Mucosa of stomach (tissue), 1 donor: ENCODE measurements at regions not wholly inside any gene's neighbourhood (a gene's known extent, or its start where the extent isn't known, plus 50 kb on each side); places are given as distances from the start of the nearest gene placed in this dataset.

Source experiments
- H3K27me3 ChIP-seq: one replicate; pipeline ENCODE4 v1.7.0; 2013; ENCODE audit warnings: mild to moderate bottlenecking, low read length; ENCODE audit not compliant: control insufficient read depth, insufficient read depth
- H3K36me3 ChIP-seq: one replicate; pipeline ENCODE4 v1.7.0; 2013; ENCODE audit warnings: low read length; ENCODE audit not compliant: control insufficient read depth, insufficient read depth
- H3K4me1 ChIP-seq: one replicate; pipeline ENCODE4 v1.7.0; 2013; ENCODE audit warnings: mild to moderate bottlenecking, low read length; ENCODE audit not compliant: control insufficient read depth, insufficient read depth
- H3K4me3 ChIP-seq: one replicate; pipeline ENCODE4 v1.7.0; 2013; ENCODE audit warnings: low read length
- H3K9ac ChIP-seq: one replicate; pipeline ENCODE4 v1.7.0; 2013; ENCODE audit warnings: mild to moderate bottlenecking, low read length, moderate library complexity
- H3K9me3 ChIP-seq: one replicate; pipeline ENCODE4 v1.7.0; 2013; ENCODE audit warnings: mild to moderate bottlenecking, low read length, moderate library complexity; ENCODE audit not compliant: control insufficient read depth
- donor health status: Pancreatic carcinoma.

GRCh38 chr2:8565399-8566154, 116.3 kb upstream of the ID2 start:
- Histone ChIP-seq H3K36me3 (no peaks in the 10 kb centered on the region), H3K9me3 (no peaks in the 10 kb centered on the region), H3K4me1 (no peaks in the 10 kb centered on the region), H3K4me3 (no peak overlapping the region), H3K9ac (no peak overlapping the region), H3K27me3 (no peaks in the 10 kb centered on the region)

- Histone ChIP-seq H3K9ac (no peak overlapping the region), H3K36me3 (no peaks in the 10 kb centered on the region), H3K9me3 (no peaks in the 10 kb centered on the region), H3K4me3 (no peak overlapping the region), H3K4me1 (no peaks in the 10 kb centered on the region), H3K27me3 (no peaks in the 10 kb centered on the region)
Measured at GRCh38 chr2:8566155-8566670, 115.6 kb upstream of the ID2 start.

- Histone ChIP-seq H3K9ac (no peak overlapping the region), H3K4me1 (no peaks in the 10 kb centered on the region), H3K36me3 (no peaks in the 10 kb centered on the region)
Measured at GRCh38 chr2:8566774-8567468, 114.9 kb upstream of the ID2 start.

GRCh38 chr2:8567469-8568260, 114.2 kb upstream of the ID2 start:
- Histone ChIP-seq H3K9me3 (no peaks in the 10 kb centered on the region), H3K36me3 (no peaks in the 10 kb centered on the region), H3K9ac (no peak overlapping the region), H3K4me1 (no peaks in the 10 kb centered on the region), H3K27me3 (no peaks in the 10 kb centered on the region), H3K4me3 (no peak overlapping the region)

More at GRCh38 chr2:8566774-8567468, 114.9 kb upstream of the ID2 start:
- no peaks in the 10 kb centered on the region for H3K27me3 ChIP-seq
- H3K9me3 ChIP-seq = no peaks in the 10 kb centered on the region
- H3K4me3 ChIP-seq = no peak overlapping the region

GRCh38 chr2:8568543-8569302, 113.1 kb upstream of the ID2 start:
- H3K36me3 ChIP-seq = no peaks in the 10 kb centered on the region
- no peaks in the 10 kb centered on the region for H3K27me3 ChIP-seq

GRCh38 chr2:8569332-8569930, 112.4 kb upstream of the ID2 start:
- Histone ChIP-seq H3K9me3 (no peaks in the 10 kb centered on the region), H3K9ac (no peak overlapping the region), H3K4me3 (no peak overlapping the region)

More at GRCh38 chr2:8568543-8569302, 113.1 kb upstream of the ID2 start:
- Histone ChIP-seq H3K4me1 (peaks cover under 1% of the 10 kb centered on the region), H3K9me3 (no peaks in the 10 kb centered on the region), H3K4me3 (no peak overlapping the region), H3K9ac (no peak overlapping the region)

GRCh38 chr2:8570637-8571036, 111.2 kb upstream of the ID2 start:
- H3K27me3 ChIP-seq = no peaks in the 10 kb centered on the region
- peaks cover 7% of the 10 kb centered on the region for H3K4me1 ChIP-seq
- H3K4me3 ChIP-seq = no peak overlapping the region
- no peak overlapping the region for H3K9ac ChIP-seq
- H3K9me3 ChIP-seq = no peaks in the 10 kb centered on the region
- no peaks in the 10 kb centered on the region for H3K36me3 ChIP-seq

More at GRCh38 chr2:8569332-8569930, 112.4 kb upstream of the ID2 start:
- no peaks in the 10 kb centered on the region for H3K36me3 ChIP-seq
- no peaks in the 10 kb centered on the region for H3K27me3 ChIP-seq
- peaks cover 4% of the 10 kb centered on the region for H3K4me1 ChIP-seq

- Histone ChIP-seq H3K4me1 (peaks cover 7% of the 10 kb centered on the region), H3K9me3 (no peaks in the 10 kb centered on the region), H3K27me3 (no peaks in the 10 kb centered on the region), H3K9ac (no peak overlapping the region), H3K36me3 (no peaks in the 10 kb centered on the region), H3K4me3 (no peak overlapping the region)
Measured at GRCh38 chr2:8571301-8571791, 110.5 kb upstream of the ID2 start.

- no peak overlapping the region for H3K9ac ChIP-seq
- H3K4me3 ChIP-seq = no peak overlapping the region
- H3K27me3 ChIP-seq = no peaks in the 10 kb centered on the region
- H3K9me3 ChIP-seq = no peaks in the 10 kb centered on the region
- H3K36me3 ChIP-seq = no peaks in the 10 kb centered on the region
- H3K4me1 ChIP-seq = peaks cover 7% of the 10 kb centered on the region
Measured at GRCh38 chr2:8571792-8572499, 109.9 kb upstream of the ID2 start.

GRCh38 chr2:8572712-8573233, 109.1 kb upstream of the ID2 start:
- Histone ChIP-seq H3K4me3 (no peak overlapping the region), H3K9ac (no peak overlapping the region), H3K4me1 (peaks cover 7% of the 10 kb centered on the region), H3K36me3 (no peaks in the 10 kb centered on the region), H3K27me3 (no peaks in the 10 kb centered on the region), H3K9me3 (no peaks in the 10 kb centered on the region)
